GM12878 (cell line): ENCODE measurements at regions not wholly inside any gene's neighbourhood (a gene's known extent, or its start where the extent isn't known, plus 50 kb on each side); places are given as distances from the start of the nearest gene placed in this dataset.

Experiments
- ATAC-seq: fragments of 200-7000 bp; cut with Tn5 transposase; 3 replicates; pipeline ENCODE4 v1.9.1; 2020; ENCODE audit warnings: mild to moderate bottlenecking, moderate library complexity
- BruUV-seq: library from RNA; stranded (reverse); fragments of 400-500 nt; replicated peaks from 2 replicates; lab custom pipeline; 2021; lab: Mats Ljungman, UMichigan
- CTCF ChIA-PET: fragments of 300-600 bp; sonication (Branson Sonifier 250); formaldehyde crosslinking; extraction: SDS; loops from one replicate; lab custom pipeline; 2021; ENCODE audit warnings: inconsistent platforms; lab: Yijun Ruan, JAX
- POLR2A ChIA-PET: fragments of 350-600 bp; formaldehyde crosslinking; extraction: SDS; loops from one replicate; lab custom pipeline; 2021; ENCODE audit warnings: inconsistent platforms; lab: Charles Lee
- RAD21 ChIA-PET: fragments of 300-600 bp; sonication (Branson Sonifier 250); formaldehyde crosslinking; loops from one replicate; lab custom pipeline; 2023; ENCODE audit warnings: antibody characterized with exemption; ENCODE audit not compliant: unreplicated experiment; lab: Charles Lee
- SMC1A ChIA-PET: fragments of 300-600 bp; sonication (Branson Sonifier 250); formaldehyde crosslinking; loops from one replicate; lab custom pipeline; 2023; ENCODE audit not compliant: unreplicated experiment, uncharacterized antibody; lab: Charles Lee
- DNase-seq: peaks from one replicate; pipeline ENCODE4 v3.0.0-alpha.2; 2011; ENCODE audit warnings: low read depth, low spot score
- FAIRE-seq: peaks from 3 replicates; lab custom pipeline; 2011; peaks lifted over from hg19 to GRCh38; lab: Jason Lieb, UNC
- H2AFZ ChIP-seq: 2 replicates; pipeline ENCODE4 v1.6.0; 2011; ENCODE audit warnings: low read depth, low read length, control low read depth; ENCODE audit not compliant: control insufficient read depth
- H3K27ac ChIP-seq: 2 replicates; pipeline ENCODE4 v1.5.1; 2011; ENCODE audit warnings: control low read depth; ENCODE audit not compliant: control insufficient read depth, insufficient read depth
- H3K27me3 ChIP-seq, 2 experiments: replicated peaks in 1 of 2; 2 replicates each; pipeline versions ENCODE4 v1.6.0 to v1.6.1; 2011; ENCODE audit warnings: low read length in 1 of 2; ENCODE audit not compliant: control insufficient read depth in 2 of 2, insufficient read depth in 2 of 2
- H3K36me3 ChIP-seq, 2 experiments: 2 replicates each; pipeline ENCODE4 v1.5.1; 2011; ENCODE audit warnings: low read length in 1 of 2; ENCODE audit not compliant: control insufficient read depth in 2 of 2, insufficient read depth in 2 of 2
- H3K4me1 ChIP-seq: 2 replicates; pipeline ENCODE4 v1.6.1; 2011; ENCODE audit warnings: mild to moderate bottlenecking, low read length, moderate library complexity, mixed read lengths; ENCODE audit not compliant: control insufficient read depth, insufficient read depth
- H3K4me2 ChIP-seq: 2 replicates; pipeline ENCODE4 v1.6.0; 2011; ENCODE audit warnings: control low read depth; ENCODE audit not compliant: control insufficient read depth, insufficient read depth
- H3K4me3 ChIP-seq: fragments of 200-600 bp; sonication (generic); 2 replicates; pipeline ENCODE4 v1.5.1; 2016
- H3K79me2 ChIP-seq: 2 replicates; pipeline ENCODE4 v1.6.0; 2011; ENCODE audit warnings: low read length; ENCODE audit not compliant: control insufficient read depth, insufficient read depth
- H3K9ac ChIP-seq: 2 replicates; pipeline ENCODE4 v1.8.0; 2011; ENCODE audit warnings: low read length, control low read depth, mixed read lengths; ENCODE audit not compliant: control insufficient read depth, insufficient read depth
- H3K9me3 ChIP-seq: replicated peaks from 3 replicates; pipeline ENCODE4 v1.5.1; 2011; ENCODE audit warnings: mild to moderate bottlenecking, low read length; ENCODE audit not compliant: control insufficient read depth, insufficient read depth
- H4K20me1 ChIP-seq: 2 replicates; pipeline ENCODE4 v1.6.0; 2011; ENCODE audit not compliant: control insufficient read depth, insufficient read depth
- ATF2 ChIP-seq: IDR thresholded peaks from 2 replicates; pipeline ENCODE4 v1.6.1; 2012; ENCODE audit warnings: low read length, inconsistent platforms
- ATF7 ChIP-seq: fragments of 450-650 bp; IDR thresholded peaks from 2 replicates; pipeline ENCODE4 v1.6.1; 2016; ENCODE audit warnings: low read depth, mild to moderate bottlenecking
- CHD4 ChIP-seq: fragments of 200-600 bp; sonication (generic); IDR thresholded peaks from 2 replicates; pipeline ENCODE4 v1.6.1; 2016; ENCODE audit warnings: mild to moderate bottlenecking
- EED ChIP-seq: sonication (generic); IDR thresholded peaks from 2 replicates; pipeline ENCODE4 v1.6.1; 2016; ENCODE audit warnings: antibody characterized with exemption, low read depth
- EP300 ChIP-seq, 2 experiments: fragments of 150-350 bp in 1 of 2; IDR thresholded peaks; 2 replicates each; pipeline ENCODE4 v1.6.1; 2011 to 2012; ENCODE audit warnings: low read depth in 2 of 2, low read length in 2 of 2, borderline replicate concordance in 1 of 2, improper control_type of control experiment in 1 of 2, inconsistent platforms in 1 of 2; ENCODE audit not compliant: control insufficient read depth in 1 of 2
- FOXK2 ChIP-seq: fragments of 450-650 bp; IDR thresholded peaks from 2 replicates; pipeline ENCODE4 v1.6.1; 2017; ENCODE audit warnings: mild to moderate bottlenecking, moderate library complexity
- KLF5 ChIP-seq: fragments of 450-650 bp; IDR thresholded peaks from 2 replicates; pipeline ENCODE4 v1.6.1; 2014; ENCODE audit warnings: mild to moderate bottlenecking; ENCODE audit not compliant: partially characterized antibody
- LARP7 ChIP-seq: fragments of 450-650 bp; IDR thresholded peaks from 2 replicates; pipeline ENCODE4 v1.6.1; 2017; ENCODE audit warnings: mild to moderate bottlenecking
- MAX ChIP-seq: IDR thresholded peaks from 2 replicates; pipeline ENCODE4 v1.6.1; 2012; ENCODE audit warnings: low read depth, low read length, improper control_type of control experiment
- NR2C1 ChIP-seq: fragments of 450-650 bp; IDR thresholded peaks from 2 replicates; pipeline ENCODE4 v1.6.1; 2017; ENCODE audit warnings: antibody characterized with exemption, mild to moderate bottlenecking, moderate library complexity
- PAX5 ChIP-seq: IDR thresholded peaks from 2 replicates; pipeline ENCODE4 v1.6.1; 2011; ENCODE audit warnings: low read depth, low read length, borderline replicate concordance
- ZBTB33 ChIP-seq: fragments of 450-650 bp; IDR thresholded peaks from 2 replicates; pipeline ENCODE4 v1.6.1; 2017; ENCODE audit warnings: mild to moderate bottlenecking
- ZNF24 ChIP-seq: fragments of 450-650 bp; IDR thresholded peaks from 2 replicates; pipeline ENCODE4 v1.6.1; 2017; ENCODE audit warnings: antibody characterized with exemption, mild to moderate bottlenecking
- WGBS: methylation state at CpG from one replicate; pipeline ENCODE4 v1.1.6; 2016; ENCODE audit warnings: low lambda C conversion rate; ENCODE audit not compliant: insufficient replicate concordance, insufficient coverage; ENCODE audit errors: missing lambda C conversion rate; 5-methylcytosine and 5-hydroxymethylcytosine counted together
- in situ Hi-C: fragments of 300-500 bp; cut with MboI; formaldehyde crosslinking; loops from 9 replicates; pipeline ENCODE4 v1.14.3; 2018; ENCODE audit warnings: mixed read lengths
- intact Hi-C: fragments of 100-400 bp; cut with micrococcal nuclease; formaldehyde crosslinking; loops from one replicate; pipeline ENCODE4 v1.14.2; 2022; ENCODE audit not compliant: unreplicated experiment
- TF ChIP-seq, protein P1 (sequence below): fragments of 450-650 bp; IDR thresholded peaks from 2 replicates; pipeline ENCODE4 v1.6.1; 2018; ENCODE audit warnings: borderline replicate concordance, mild to moderate bottlenecking; ENCODE audit not compliant: partially characterized antibody

DNA sequence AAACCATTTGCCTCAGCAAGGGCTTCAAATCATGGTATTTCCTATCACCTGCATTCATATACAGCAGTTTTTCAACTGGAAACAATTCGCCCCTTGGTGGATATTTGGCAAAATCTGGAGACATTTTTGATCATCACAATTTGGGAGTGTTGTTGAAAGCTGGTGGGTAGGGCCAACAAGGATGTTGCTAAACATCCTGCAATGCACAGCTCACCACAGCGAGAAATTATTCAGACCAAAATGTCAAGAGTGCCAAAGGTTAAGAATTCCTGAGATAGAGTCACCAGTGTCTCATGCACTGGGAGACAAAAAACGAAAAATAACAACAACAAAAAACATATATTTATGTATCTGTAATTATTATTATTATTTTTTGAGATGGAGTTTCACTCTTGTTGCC is 435.2 kb upstream of the CTSO start:
- H4K20me1 ChIP-seq, result no peaks in the 10 kb centered on the region
- no peaks in the 10 kb centered on the region for H3K9me3 ChIP-seq
- no peaks in the 10 kb centered on the region for H3K4me1 ChIP-seq
- no peak overlapping the region for H3K27ac ChIP-seq
- FAIRE-seq (no peak), DNase-seq (no peak)
- H3K79me2 ChIP-seq, result no peaks in the 10 kb centered on the region
- no peak overlapping the region for H3K4me3 ChIP-seq
- ChIA-PET SMC1A (interaction anchor here (0.6 to 0.7 kb wide), 2 partner anchors 97 to 347 kb away, joined by 3 read pairs; no protein-coding TSS in a partner anchor), RAD21 (no interaction called here), POLR2A (no interaction called here)
- H3K27me3 ChIP-seq, result no peaks in the 10 kb centered on the region
- TF ChIP-seq KLF5 (no peak), LARP7 (no peak), MAX (no peak), NR2C1 (no peak), FOXK2 (no peak), ATF2 (no peak), EP300 (IDR thresholded peaks at IDR 0.05; ENCODE audit: borderline replicate concordance in 1 of 2, control insufficient read depth in 1 of 2, low read depth in 2 of 2, low read length in 2 of 2) (no peak), ZNF24 (no peak), EED (no peak), ZBTB33 (no peak), PAX5 (no peak), ATF7 (no peak), CHD4 (no peak)
- TF ChIP-seq, protein P1, sequence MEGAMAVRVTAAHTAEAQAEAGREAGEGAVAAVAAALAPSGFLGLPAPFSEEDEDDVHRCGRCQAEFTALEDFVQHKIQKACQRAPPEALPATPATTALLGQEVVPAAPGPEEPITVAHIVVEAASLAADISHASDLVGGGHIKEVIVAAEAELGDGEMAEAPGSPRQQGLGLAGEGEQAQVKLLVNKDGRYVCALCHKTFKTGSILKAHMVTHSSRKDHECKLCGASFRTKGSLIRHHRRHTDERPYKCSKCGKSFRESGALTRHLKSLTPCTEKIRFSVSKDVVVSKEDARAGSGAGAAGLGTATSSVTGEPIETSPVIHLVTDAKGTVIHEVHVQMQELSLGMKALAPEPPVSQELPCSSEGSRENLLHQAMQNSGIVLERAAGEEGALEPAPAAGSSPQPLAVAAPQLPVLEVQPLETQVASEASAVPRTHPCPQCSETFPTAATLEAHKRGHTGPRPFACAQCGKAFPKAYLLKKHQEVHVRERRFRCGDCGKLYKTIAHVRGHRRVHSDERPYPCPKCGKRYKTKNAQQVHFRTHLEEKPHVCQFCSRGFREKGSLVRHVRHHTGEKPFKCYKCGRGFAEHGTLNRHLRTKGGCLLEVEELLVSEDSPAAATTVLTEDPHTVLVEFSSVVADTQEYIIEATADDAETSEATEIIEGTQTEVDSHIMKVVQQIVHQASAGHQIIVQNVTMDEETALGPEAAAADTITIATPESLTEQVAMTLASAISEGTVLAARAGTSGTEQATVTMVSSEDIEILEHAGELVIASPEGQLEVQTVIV, result no peak
- TF ChIP-seq, all 136 proteins: peak for 0
- CTCF ChIA-PET, result interaction anchor here (1.0 kb wide), 1 partner anchor 23 kb away, joined by 3 read pairs; no protein-coding TSS in a partner anchor
- H3K9ac ChIP-seq, result no peak overlapping the region
- WGBS, result 2% methylated on average over 3 of the region's 3 CpGs
- no TSS peak for BruUV-seq
- no peak overlapping the region for H2AFZ ChIP-seq
- H3K36me3 ChIP-seq, result no peaks in the 10 kb centered on the region
- intact Hi-C loops, result no loop called here
- in situ Hi-C loops, result no loop called here
- no peak for ATAC-seq
- H3K4me2 ChIP-seq, result no peak overlapping the region
